WI38 (cell line): ENCODE measurements at regions not wholly inside any gene's neighbourhood (a gene's known extent, or its start where the extent isn't known, plus 50 kb on each side); places are given as distances from the start of the nearest gene placed in this dataset.

ENCODE experiments used
- H3K4me3 ChIP-seq: 2 replicates; pipeline ENCODE4 v1.5.1; 2011; ENCODE audit warnings: low read depth, mild to moderate bottlenecking, control low read depth, low read length
- TF ChIP-seq, protein P1 (sequence below): IDR thresholded peaks from 2 replicates; pipeline ENCODE4 v1.5.1; 2012; ENCODE audit warnings: low read depth, mild to moderate bottlenecking, control low read depth, low read length

DNA sequence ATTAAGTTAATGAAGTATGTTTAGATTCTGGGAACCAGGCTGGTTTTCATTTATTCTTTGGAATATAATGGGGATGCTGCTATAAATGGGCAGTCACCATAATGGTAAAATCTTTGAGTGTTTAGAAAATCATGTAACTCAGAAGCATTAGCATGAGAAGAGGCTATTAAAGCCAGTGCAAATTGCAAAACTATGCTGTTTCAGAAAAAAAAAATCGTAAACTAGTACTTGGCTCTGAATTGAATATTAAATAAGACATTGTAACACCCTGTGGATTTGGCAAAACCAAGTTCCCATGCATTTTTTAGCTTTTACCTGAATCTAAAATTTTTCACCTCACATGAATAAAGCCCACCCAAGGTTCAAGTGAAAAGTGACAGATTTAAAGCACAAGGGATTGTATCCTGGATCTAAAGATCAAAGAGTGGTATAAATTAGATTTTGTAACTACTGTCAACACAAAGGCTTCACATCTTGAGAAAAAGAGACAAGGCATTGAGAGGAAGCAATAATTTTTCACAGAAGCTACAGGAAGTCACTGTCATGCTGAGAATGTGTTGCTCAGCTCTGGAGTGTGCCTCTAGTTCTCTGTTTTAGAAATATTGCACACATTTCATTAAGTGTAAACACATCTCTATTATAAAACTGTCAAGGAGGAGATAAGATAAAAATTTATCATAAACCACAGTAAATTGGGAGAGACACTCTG lies 142.2 kb downstream of the ABCA8 start:
- TF ChIP-seq, protein P1, sequence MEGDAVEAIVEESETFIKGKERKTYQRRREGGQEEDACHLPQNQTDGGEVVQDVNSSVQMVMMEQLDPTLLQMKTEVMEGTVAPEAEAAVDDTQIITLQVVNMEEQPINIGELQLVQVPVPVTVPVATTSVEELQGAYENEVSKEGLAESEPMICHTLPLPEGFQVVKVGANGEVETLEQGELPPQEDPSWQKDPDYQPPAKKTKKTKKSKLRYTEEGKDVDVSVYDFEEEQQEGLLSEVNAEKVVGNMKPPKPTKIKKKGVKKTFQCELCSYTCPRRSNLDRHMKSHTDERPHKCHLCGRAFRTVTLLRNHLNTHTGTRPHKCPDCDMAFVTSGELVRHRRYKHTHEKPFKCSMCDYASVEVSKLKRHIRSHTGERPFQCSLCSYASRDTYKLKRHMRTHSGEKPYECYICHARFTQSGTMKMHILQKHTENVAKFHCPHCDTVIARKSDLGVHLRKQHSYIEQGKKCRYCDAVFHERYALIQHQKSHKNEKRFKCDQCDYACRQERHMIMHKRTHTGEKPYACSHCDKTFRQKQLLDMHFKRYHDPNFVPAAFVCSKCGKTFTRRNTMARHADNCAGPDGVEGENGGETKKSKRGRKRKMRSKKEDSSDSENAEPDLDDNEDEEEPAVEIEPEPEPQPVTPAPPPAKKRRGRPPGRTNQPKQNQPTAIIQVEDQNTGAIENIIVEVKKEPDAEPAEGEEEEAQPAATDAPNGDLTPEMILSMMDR, result no peak
- no peak overlapping the region for H3K4me3 ChIP-seq

GRCh38 chr17:68809148-68809547 lies 146.0 kb downstream of the ABCA8 start:
- TF ChIP-seq, protein P1, result no peak
- H3K4me3 ChIP-seq, result no peak overlapping the region

DNA sequence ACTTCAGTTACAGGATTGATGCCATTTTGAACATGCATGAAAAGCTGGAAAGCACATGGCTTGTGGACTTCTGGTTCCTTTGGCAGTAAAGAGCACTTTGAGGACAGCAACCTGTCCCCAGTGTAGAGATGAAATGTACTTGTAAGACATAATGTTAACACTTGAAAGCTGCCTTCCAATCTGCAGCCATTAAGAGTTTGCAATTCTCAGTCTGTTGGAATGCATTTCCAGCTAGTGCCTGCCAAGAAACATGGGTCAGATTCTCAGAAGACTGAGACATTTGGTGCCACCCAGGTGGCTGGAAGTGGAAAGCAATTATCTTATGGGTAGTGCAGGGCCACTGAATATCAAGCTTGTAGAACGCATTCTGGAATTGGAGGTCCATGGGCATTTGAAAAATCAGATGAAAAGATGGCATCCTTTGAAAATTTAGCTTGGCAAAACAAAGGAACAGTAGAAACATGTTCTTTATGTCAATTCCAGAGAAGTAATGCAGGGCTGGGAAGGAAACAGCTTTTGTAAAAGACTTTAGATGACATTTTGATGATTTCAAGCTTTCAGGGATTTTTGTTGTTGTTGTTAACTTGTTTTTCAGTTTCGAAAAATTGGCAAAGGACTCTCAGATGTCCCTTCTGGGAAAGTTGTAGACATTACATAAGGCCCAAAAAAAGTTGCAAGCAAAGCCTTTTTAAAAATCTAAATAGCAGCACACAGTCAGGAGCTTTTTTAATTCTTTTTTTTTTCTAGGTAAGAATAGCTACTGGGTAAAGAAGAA lies 147.0 kb downstream of the ABCA8 start:
- TF ChIP-seq, protein P1, result no peak

DNA sequence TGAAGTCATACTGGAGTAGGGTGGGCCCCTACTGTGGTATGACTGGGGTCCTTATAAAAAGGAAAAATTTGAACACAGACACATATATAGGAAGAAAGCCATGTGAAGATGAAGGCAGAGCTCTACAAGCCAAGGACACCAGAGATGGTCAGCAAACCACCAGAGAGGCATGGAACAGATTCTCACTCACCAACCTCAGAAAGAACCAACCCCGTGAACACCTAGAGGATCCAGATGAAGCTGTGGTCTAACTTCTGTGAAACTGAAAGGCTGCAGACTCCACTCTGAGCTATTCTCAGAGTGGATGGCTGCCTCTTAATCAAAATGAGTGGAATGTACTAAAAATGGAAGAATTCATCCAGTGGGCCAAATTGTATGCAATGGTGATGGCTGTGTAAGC lies 149.6 kb downstream of the ABCA8 start:
- TF ChIP-seq, protein P1, result no peak

More for the DNA sequence above, 147.0 kb downstream of the ABCA8 start:
- H3K4me3 ChIP-seq, result no peak overlapping the region

DNA sequence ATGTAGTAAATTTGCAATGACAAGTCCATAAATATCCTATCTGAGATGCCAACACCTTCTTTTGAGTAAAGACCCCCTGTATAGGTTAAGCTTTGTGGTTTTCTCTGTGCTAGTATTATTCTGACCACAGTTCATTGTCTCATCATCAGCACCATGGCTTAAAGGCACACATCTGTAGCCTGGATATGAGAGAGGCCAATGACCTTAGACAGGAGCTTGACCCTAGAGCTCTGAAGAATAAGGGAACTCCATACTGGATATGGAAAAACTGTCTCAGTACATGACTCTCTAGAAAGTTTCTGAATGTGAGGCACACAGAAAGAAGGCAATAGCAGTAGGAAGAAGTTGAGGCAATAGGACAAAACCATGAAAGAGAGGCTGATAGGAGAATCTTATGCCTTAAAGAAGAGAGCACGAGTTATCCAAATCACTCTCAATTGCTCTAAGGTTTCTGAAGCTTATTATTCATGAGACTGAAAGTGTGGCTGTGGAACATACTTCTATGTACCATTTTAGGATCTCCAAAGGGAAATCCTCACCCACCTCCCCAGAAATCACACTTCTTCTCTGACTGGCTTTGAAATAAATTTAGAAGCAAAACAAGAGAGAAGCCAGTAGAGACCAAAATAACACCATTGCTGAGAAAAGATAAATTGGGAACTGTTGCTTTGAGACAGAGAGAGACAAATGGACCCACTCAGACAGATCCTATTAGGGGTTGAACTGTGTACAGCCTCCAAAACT lies 150.2 kb downstream of the ABCA8 start:
- H3K4me3 ChIP-seq, result no peak overlapping the region
- TF ChIP-seq, protein P1, result no peak

More for the DNA sequence above, 149.6 kb downstream of the ABCA8 start:
- H3K4me3 ChIP-seq, result no peak overlapping the region

GRCh38 chr17:68803164-68803929 lies 151.8 kb downstream of the ABCA8 start:
- no peak overlapping the region for H3K4me3 ChIP-seq
- TF ChIP-seq, protein P1, result no peak
